Osteocyte (in vitro differentiated cells): ENCODE measurements at regions not wholly inside any gene's neighbourhood (a gene's known extent, or its start where the extent isn't known, plus 50 kb on each side); places are given as distances from the start of the nearest gene placed in this dataset.

ENCODE experiments used
- DNase-seq: peaks from one replicate; pipeline ENCODE4 v3.0.0; 2021; ENCODE audit warnings: mixed read lengths; ENCODE audit not compliant: unreplicated experiment; ENCODE audit errors: extremely low spot score
- H3K27ac Mint-ChIP-seq: one replicate; pipeline ENCODE4 v1.8.0; 2021; ENCODE audit warnings: mild to moderate bottlenecking, mixed read lengths; ENCODE audit not compliant: unreplicated experiment
- H3K27me3 Mint-ChIP-seq: one replicate; pipeline ENCODE4 v1.8.0; 2021; ENCODE audit warnings: mixed read lengths; ENCODE audit not compliant: unreplicated experiment
- H3K36me3 Mint-ChIP-seq: one replicate; pipeline ENCODE4 v1.8.0; 2021; ENCODE audit warnings: mixed read lengths; ENCODE audit not compliant: unreplicated experiment
- H3K4me1 Mint-ChIP-seq: one replicate; pipeline ENCODE4 v1.8.0; 2021; ENCODE audit warnings: mixed read lengths; ENCODE audit not compliant: unreplicated experiment
- H3K4me3 Mint-ChIP-seq: one replicate; pipeline ENCODE4 v1.8.0; 2021; ENCODE audit warnings: mild to moderate bottlenecking, moderate library complexity, mixed read lengths; ENCODE audit not compliant: unreplicated experiment
- H3K9me3 Mint-ChIP-seq: one replicate; pipeline ENCODE4 v1.8.0; 2021; ENCODE audit warnings: mixed read lengths; ENCODE audit not compliant: unreplicated experiment
- CTCF ChIP-seq: fragments of 200-600 bp; sonication (generic); IDR thresholded peaks from 2 replicates; pipeline ENCODE4 v1.5.0; 2021; ENCODE audit warnings: antibody characterized with exemption, mild to moderate bottlenecking, moderate library complexity

- no peaks in the 10 kb centered on the region for H3K27me3 Mint-ChIP-seq
- no peak for TF ChIP-seq CTCF
- H3K36me3 Mint-ChIP-seq: no peaks in the 10 kb centered on the region
- peak overlapping the region; percentile 77 for H3K27ac Mint-ChIP-seq
- H3K9me3 Mint-ChIP-seq: no peaks in the 10 kb centered on the region
- no peak for DNase-seq
- H3K4me3 Mint-ChIP-seq: no peak overlapping the region
- peaks cover 54% of the 10 kb centered on the region for H3K4me1 Mint-ChIP-seq
Measured at GRCh38 chr7:47654672-47655298, 72.9 kb upstream of the TNS3 start.

- Mint-ChIP-seq H3K27me3 (no peaks in the 10 kb centered on the region), H3K27ac (peak overlapping the region; percentile 77), H3K4me3 (no peak overlapping the region), H3K9me3 (no peaks in the 10 kb centered on the region), H3K36me3 (no peaks in the 10 kb centered on the region), H3K4me1 (peaks cover 64% of the 10 kb centered on the region)
- TF ChIP-seq CTCF: no peak
- DNase-seq: no peak
Measured at GRCh38 chr7:47653550-47654411, 71.9 kb upstream of the TNS3 start.

GRCh38 chr7:47652591-47652990 lies 70.7 kb upstream of the TNS3 start:
- Mint-ChIP-seq H3K9me3 (no peaks in the 10 kb centered on the region), H3K27ac (peak overlapping the region; percentile 77), H3K4me3 (no peak overlapping the region), H3K36me3 (no peaks in the 10 kb centered on the region), H3K27me3 (no peaks in the 10 kb centered on the region), H3K4me1 (peaks cover 76% of the 10 kb centered on the region)
- no peak for DNase-seq
- TF ChIP-seq CTCF: no peak

GRCh38 chr7:47651355-47652317 lies 69.7 kb upstream of the TNS3 start:
- peak overlapping the region; percentile 92 for H3K27ac Mint-ChIP-seq
- H3K27me3 Mint-ChIP-seq: no peaks in the 10 kb centered on the region
- peaks cover 85% of the 10 kb centered on the region for H3K4me1 Mint-ChIP-seq
- no peak for TF ChIP-seq CTCF
- no peak for DNase-seq
- no peaks in the 10 kb centered on the region for H3K9me3 Mint-ChIP-seq
- H3K36me3 Mint-ChIP-seq: no peaks in the 10 kb centered on the region
- H3K4me3 Mint-ChIP-seq: no peak overlapping the region
